Smooth muscle cell (in vitro differentiated cells): ENCODE measurements at regions not wholly inside any gene's neighbourhood (a gene's known extent, or its start where the extent isn't known, plus 50 kb on each side); places are given as distances from the start of the nearest gene placed in this dataset.

Experiments used
- DNase-seq: peaks from one replicate; lab custom pipeline; 2025; ENCODE audit not compliant: unreplicated experiment; lab: John Stamatoyannopoulos, UW
- H2AFZ ChIP-seq: fragments of 200-600 bp; sonication (generic); 2 replicates; pipeline ENCODE4 v1.6.0; 2016; ENCODE audit warnings: antibody characterized with exemption, low read depth, mild to moderate bottlenecking
- H3F3A ChIP-seq: fragments of 200-600 bp; sonication (generic); 2 replicates; pipeline ENCODE4 v1.6.0; 2017; ENCODE audit warnings: antibody characterized with exemption, low read depth
- H3K27ac ChIP-seq: fragments of 200-600 bp; sonication (generic); 2 replicates; pipeline ENCODE4 v1.5.1; 2016; ENCODE audit warnings: low read depth, mild to moderate bottlenecking
- H3K27me3 ChIP-seq: fragments of 200-600 bp; sonication (generic); 2 replicates; pipeline ENCODE4 v1.6.1; 2016; ENCODE audit warnings: low read depth, mild to moderate bottlenecking
- H3K36me3 ChIP-seq: fragments of 200-600 bp; sonication (generic); 2 replicates; pipeline ENCODE4 v1.5.1; 2016; ENCODE audit warnings: low read depth
- H3K4me1 ChIP-seq: fragments of 200-600 bp; sonication (generic); 2 replicates; pipeline ENCODE4 v1.5.1; 2016; ENCODE audit warnings: low read depth
- H3K4me2 ChIP-seq: fragments of 200-600 bp; sonication (generic); 2 replicates; pipeline ENCODE4 v1.6.0; 2016; ENCODE audit warnings: mild to moderate bottlenecking
- H3K4me3 ChIP-seq: fragments of 200-600 bp; sonication (generic); 2 replicates; pipeline ENCODE4 v1.5.1; 2016; ENCODE audit warnings: mild to moderate bottlenecking
- H3K79me2 ChIP-seq: fragments of 200-600 bp; sonication (generic); 2 replicates; pipeline ENCODE4 v1.6.0; 2016; ENCODE audit warnings: low read depth, mild to moderate bottlenecking
- H3K9ac ChIP-seq: fragments of 200-600 bp; sonication (generic); 2 replicates; pipeline ENCODE4 v1.6.0; 2016; ENCODE audit warnings: low read depth
- H3K9me3 ChIP-seq: fragments of 200-600 bp; sonication (generic); replicated peaks from 2 replicates; pipeline ENCODE4 v1.5.1; 2016; ENCODE audit warnings: low read depth
- H4K20me1 ChIP-seq: fragments of 200-600 bp; sonication (generic); 2 replicates; pipeline ENCODE4 v1.6.0; 2016; ENCODE audit warnings: low read depth
- CTCF ChIP-seq: fragments of 200-600 bp; sonication (generic); IDR thresholded peaks from 2 replicates; pipeline ENCODE4 v1.5.1; 2017; ENCODE audit warnings: borderline replicate concordance, mild to moderate bottlenecking, antibody characterized with exemption; ENCODE audit not compliant: insufficient read depth, poor library complexity, severe bottlenecking
- WGBS: methylation state at CpG from one replicate; pipeline ENCODE4 v1.1.7; 2016; ENCODE audit warnings: low lambda C conversion rate; 5-methylcytosine and 5-hydroxymethylcytosine counted together

- no peak overlapping the region for H3K4me2 ChIP-seq
- no peaks in the 10 kb centered on the region for H3K79me2 ChIP-seq
- H3F3A ChIP-seq: no peaks in the 10 kb centered on the region
- peaks cover 23% of the 10 kb centered on the region for H3K27me3 ChIP-seq
- H2AFZ ChIP-seq: no peak overlapping the region
- H4K20me1 ChIP-seq: no peaks in the 10 kb centered on the region
- H3K4me1 ChIP-seq: no peaks in the 10 kb centered on the region
- no peak for DNase-seq
- no peak overlapping the region for H3K9ac ChIP-seq
- no peaks in the 10 kb centered on the region for H3K36me3 ChIP-seq
- H3K9me3 ChIP-seq: no peaks in the 10 kb centered on the region
- no peak for TF ChIP-seq CTCF
- WGBS: 87% methylated on average over 7 of the region's 7 CpGs
- H3K27ac ChIP-seq: no peak overlapping the region
- H3K4me3 ChIP-seq: no peak overlapping the region
These were observed 240.3 kb upstream of the PELI2 start for GRCh38 chr14:55877942-55878341.

- Histone ChIP-seq H3K4me2 (no peak overlapping the region), H3K27me3 (peaks cover 21% of the 10 kb centered on the region), H3K9me3 (no peaks in the 10 kb centered on the region), H3K4me3 (no peak overlapping the region), H3K36me3 (no peaks in the 10 kb centered on the region), H3K4me1 (no peaks in the 10 kb centered on the region), H3K27ac (no peak overlapping the region), H3F3A (no peaks in the 10 kb centered on the region), H3K9ac (no peak overlapping the region), H2AFZ (no peak overlapping the region), H4K20me1 (no peaks in the 10 kb centered on the region), H3K79me2 (no peaks in the 10 kb centered on the region)
- TF ChIP-seq CTCF: no peak
- WGBS: 57% methylated on average over 6 of the region's 6 CpGs
- DNase-seq: no peak
These were observed 236.5 kb upstream of the PELI2 start for GRCh38 chr14:55881577-55882241.

- 75% methylated on average over 4 of the region's 4 CpGs for WGBS
- Histone ChIP-seq H3K4me2 (no peak overlapping the region), H3K79me2 (no peaks in the 10 kb centered on the region), H3K27me3 (no peaks in the 10 kb centered on the region), H3K36me3 (no peaks in the 10 kb centered on the region), H3F3A (no peaks in the 10 kb centered on the region), H3K4me1 (no peaks in the 10 kb centered on the region), H3K4me3 (no peak overlapping the region), H2AFZ (no peak overlapping the region), H3K9ac (no peak overlapping the region), H3K9me3 (no peaks in the 10 kb centered on the region), H4K20me1 (no peaks in the 10 kb centered on the region), H3K27ac (no peak overlapping the region)
- no peak for DNase-seq
- TF ChIP-seq CTCF: no peak
These were observed 233.4 kb upstream of the PELI2 start for GRCh38 chr14:55884819-55885218.

GRCh38 chr14:55889124-55889523 lies 229.1 kb upstream of the PELI2 start:
- Histone ChIP-seq H3K4me3 (no peak overlapping the region), H3K36me3 (no peaks in the 10 kb centered on the region), H2AFZ (no peak overlapping the region), H4K20me1 (no peaks in the 10 kb centered on the region), H3K79me2 (no peaks in the 10 kb centered on the region), H3K4me1 (no peaks in the 10 kb centered on the region), H3K4me2 (no peak overlapping the region), H3K9ac (no peak overlapping the region), H3K27me3 (peaks cover 3% of the 10 kb centered on the region), H3K9me3 (no peaks in the 10 kb centered on the region), H3F3A (no peaks in the 10 kb centered on the region), H3K27ac (no peak overlapping the region)
- TF ChIP-seq CTCF: no peak
- DNase-seq: no peak
- WGBS: 85% methylated on average over 6 of the region's 6 CpGs
